NCI-H1417 treated with DMSO at 0.1 percent for 48 hours (cell line): ENCODE measurements at regions not wholly inside any gene's neighbourhood (a gene's known extent, or its start where the extent isn't known, plus 50 kb on each side); places are given as distances from the start of the nearest gene placed in this dataset.
"Not testable (repeated sequence)": the region's sequence is repeated elsewhere in the genome, so short reads cannot be mapped to it uniquely, and the experiment has no call there.

ENCODE experiments used
- DNase-seq: peaks from one replicate; lab custom pipeline; 2025; lab: John Stamatoyannopoulos, UW

DNA sequence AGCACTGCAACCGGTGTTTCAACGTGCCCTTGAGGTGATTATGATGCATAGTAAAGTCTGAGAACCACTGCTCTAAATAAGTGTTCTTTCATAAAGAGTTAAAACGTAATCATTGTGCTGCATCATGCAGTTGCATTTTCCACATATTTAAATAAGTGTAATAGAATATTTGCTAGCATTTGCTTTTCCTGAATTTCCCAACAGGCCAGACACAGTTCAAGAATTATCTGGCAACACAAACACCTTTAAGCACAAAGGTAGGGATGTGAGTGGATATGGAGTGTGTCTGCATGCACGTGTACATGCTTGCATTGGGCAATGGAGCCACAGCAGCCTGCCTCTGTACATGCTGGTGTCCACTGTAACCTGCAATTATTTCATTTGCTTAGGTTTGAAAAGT, 193.6 kb upstream of the PIK3R1 start:
- no peak for DNase-seq

DNA sequence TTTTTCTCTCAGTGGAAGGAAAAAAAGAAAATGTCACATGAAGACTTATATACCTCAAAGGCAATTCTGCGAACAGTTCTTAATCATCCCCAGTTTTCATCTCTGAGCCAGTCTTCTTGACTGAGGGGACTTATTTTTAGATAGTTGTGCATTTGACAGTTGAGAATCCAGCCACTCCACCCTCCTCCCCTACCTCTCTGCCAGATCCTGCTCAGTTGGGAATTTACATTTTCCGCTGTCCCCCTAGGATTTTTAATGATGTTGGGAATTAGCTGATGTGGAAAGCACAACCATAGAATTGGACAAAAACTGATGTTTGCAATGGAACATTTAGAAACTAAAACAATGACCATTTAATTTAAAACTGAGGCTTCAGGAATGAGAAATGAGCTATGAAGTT, 194.3 kb upstream of the PIK3R1 start:
- DNase-seq = no peak

DNA sequence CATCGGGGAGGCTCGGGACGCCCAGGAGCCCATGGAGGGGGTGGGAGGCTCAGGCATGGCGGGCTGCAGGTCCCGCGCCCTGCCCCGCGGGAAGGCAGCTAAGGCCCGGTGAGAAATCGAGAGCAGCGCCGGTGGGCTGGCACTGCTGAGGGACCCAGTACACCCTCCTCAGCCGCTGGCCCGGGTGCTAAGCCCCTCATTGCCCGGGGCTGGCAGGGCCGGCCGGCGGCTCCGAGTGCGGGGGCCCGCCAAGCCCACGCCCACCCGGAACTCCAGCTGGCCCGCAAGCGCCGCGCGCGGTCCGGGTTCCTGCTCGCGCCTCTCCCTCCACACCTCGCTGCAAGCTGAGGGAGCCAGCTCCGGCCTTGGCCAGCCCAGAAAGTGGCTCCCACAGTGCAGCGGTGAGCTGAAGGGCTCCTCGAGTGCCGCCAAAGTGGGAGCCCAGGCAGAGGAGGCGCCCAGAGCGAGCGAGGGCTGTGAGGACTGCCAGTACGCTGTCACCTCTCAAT, 195.0 kb upstream of the PIK3R1 start:
- not testable (repeated sequence) for DNase-seq

DNA sequence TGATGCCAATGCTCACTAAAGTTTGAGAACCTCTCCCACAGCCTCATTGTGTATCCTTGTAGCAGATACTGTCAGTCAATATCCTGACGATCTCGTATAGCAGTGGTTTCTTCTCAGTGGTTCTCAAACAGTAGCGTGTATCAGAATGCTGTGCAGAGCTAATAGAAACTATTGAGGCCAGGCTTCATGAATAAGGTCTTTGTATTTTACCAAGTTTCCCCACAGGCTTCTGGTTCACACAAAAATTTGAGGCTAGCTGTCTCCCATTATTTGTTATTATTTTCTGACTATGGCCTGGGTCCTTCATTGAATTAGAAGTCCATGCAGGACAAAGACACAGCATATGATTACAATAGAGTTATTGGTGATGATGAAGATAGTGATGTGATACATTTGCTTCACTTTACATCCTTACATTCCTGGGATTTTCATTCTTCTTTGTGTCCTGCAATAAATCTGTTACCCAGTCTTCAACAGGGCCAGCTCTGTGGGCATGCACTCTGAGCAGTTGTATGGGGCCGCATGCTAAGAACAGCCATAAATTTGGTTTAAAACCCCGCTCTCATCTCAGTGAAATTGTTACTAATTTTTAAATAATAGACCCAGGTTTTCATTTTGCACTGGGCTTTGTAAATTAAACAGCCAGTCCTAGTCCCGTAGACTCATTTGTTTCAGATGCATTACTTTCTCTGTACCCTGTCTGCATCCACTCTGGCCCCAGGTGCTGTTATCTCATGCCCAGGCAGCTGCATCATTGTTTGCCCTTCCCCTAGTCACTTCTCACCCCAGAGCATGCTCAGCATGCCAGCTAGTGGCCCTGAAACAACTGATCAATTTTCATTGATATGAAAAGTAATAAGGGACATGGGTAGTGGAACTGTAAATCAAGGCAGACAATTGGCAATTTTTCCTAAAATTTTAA, 199.9 kb upstream of the PIK3R1 start:
- no peak for DNase-seq

DNA sequence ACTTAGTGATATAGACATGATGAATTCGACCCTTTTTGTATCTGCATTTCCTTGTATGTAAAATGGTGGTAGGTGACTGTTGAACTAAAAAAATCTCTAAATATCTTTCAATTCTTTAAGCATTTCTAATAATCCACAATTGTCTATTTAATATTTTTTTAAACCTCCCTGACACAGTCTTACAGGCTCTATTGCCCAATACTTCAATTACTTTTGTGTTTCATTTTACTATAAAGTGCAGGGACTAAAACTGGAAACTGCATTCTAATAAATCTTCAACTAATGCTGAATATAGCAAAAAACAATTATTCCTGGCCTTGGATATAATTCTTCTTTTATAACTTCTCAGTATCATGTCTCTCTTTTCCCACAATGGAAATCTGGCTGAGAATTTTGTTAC, 202.7 kb upstream of the PIK3R1 start:
- no peak for DNase-seq

DNA sequence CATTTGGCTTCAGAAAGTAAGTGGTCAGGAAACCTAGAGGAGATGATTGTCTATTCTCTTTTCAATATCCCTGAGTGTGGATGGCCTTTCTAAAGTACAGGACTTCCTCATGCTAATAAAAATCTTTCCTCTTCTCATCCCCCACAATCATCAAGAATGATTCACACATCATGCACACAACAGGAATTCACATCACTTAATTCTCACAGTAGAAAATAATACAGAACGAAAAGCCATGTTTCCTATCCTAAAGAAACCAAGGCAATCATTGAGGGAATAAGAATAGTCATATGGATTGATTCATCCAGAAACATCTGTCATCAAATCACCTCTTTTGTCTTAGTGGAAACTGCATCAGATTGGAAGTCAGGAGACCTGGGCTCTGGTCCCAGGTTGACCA, 203.1 kb upstream of the PIK3R1 start:
- DNase-seq = no peak

DNA sequence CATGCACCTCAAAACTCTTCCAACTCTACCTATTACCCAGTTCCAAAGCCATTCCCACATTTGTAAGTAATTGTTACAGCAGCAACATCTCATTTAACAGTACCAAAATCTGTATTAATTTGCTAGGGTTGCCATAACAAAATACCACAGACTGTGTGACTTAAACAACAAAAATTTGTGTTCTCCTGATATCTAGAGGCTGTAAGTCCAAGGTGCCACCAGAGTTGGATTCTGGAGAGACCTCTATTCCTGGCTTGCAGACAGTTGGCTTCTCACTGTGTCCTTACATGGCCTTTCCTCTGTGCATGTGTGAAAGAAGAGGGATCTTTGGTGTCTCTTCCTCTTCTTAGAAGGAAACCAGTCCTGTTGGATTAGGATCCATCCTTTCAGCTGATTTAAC, 203.8 kb upstream of the PIK3R1 start:
- no peak for DNase-seq

DNA sequence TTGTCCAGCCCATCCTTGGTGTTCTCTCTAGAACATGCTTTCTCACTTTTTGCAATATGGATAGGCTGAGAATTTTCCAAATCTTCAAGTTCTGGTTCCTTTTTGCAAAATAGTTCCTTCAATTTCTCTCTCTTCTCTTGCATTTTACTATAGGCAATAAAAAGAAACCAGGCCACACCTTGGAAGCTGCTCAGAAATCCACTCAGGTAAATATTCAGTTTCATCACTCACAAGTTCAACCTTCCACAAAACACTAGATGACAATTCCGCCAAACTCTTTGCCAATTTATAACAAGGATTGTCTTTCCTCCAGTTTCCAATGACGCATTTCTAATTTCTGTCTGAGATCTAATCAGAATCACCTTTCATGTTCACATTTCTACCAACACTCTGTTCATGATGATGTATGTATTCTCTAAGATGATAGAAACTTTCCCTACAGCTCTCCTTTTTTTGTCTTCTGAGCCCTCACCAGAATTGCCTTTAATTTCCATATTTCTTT, 204.2 kb upstream of the PIK3R1 start:
- no peak for DNase-seq

DNA sequence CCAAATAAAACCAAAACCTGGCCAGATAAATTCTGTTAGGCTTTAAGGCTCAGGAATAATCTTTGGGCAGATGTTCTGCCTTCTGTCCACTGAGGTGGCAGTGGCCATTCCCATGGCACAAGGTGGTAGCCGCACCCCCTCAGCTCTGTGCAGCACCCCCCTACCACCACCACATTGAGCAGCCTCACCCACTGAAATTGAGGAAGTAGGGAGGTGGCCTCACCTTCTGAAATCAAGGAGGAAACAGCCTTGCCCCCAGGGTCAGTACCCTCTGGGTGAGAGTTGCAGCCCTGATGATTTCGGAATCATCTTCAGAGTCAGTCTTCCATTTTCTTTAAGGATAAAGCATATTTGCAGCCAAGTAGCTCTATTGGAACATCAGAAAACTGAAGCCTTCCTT, 204.8 kb upstream of the PIK3R1 start:
- no peak for DNase-seq

DNA sequence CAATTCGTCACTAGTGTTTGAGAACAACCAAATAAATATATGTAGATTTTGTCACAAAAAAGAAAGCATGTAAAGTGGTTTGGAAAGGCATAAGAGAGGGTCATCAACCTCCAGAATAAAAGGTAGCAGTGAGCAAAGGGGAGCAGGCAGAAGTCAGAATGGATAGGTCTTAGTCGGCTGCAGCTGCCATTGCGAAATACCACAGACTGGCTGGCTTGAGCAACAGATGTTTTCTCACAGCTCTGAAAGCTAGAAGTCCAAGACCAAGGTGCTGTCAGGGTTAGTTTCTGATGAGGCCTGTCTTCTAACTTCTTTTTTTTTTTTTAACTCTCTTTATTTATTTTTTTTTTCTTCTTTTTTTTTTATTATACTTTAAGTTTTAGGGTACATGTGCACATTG, 208.1 kb upstream of the PIK3R1 start:
- no peak for DNase-seq

DNA sequence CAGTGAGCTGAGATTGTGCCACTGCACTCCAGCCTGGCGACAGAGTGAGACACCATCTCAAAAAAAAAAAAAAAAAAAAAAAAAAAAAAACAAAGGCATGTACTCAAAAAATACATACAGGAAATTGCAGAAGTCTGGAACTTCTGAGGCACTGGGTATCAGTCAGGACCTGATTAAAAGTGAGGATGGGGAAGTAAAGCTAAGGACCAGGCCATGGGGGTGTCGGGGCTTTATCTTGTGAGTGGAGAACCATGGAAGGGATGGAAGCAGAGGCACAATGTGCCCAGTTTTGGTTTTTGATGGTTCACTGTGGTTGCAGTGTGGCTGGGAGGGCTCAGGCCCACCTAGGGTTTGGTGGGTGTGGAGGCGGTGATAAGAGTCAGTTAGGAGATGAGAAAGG, 212.7 kb upstream of the PIK3R1 start:
- DNase-seq = no peak

DNA sequence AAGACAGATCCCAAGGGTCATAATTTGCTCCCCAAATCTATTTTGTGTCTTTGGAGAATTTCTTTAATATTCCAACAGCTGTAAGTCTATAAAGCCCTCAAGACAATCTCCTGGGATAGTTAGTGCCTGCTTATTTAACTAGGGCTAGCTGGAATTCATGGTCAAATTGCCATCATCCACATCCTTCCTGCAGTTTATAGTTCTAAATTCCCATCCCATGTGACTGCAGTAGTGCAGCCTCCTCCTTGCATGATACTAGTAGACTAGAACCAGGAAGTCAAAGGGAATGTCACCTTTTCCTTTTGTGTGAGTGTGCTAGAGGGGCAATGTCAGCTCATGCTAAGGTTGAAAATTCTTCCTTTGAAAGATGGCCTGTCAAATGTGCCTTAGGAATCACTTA, 214.8 kb upstream of the PIK3R1 start:
- no peak for DNase-seq

DNA sequence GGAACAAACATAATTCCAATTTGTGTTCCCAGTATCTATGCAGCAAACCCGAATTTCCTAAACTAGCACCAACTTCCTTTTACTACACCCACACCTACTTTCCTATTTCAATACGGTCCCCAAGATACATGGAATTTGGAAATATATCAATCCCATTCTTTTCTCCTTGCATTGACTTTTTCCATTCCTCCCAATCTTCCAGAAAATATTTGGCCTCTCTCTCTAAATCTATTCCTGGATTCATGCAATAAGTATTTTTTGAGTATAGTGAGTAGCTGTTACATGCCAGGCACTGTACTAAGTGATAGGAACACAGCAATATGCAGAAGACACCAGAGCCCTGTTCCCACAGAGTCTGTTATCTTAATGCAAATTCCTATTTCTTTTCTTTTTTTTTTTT, 216.2 kb upstream of the PIK3R1 start:
- DNase-seq = no peak

DNA sequence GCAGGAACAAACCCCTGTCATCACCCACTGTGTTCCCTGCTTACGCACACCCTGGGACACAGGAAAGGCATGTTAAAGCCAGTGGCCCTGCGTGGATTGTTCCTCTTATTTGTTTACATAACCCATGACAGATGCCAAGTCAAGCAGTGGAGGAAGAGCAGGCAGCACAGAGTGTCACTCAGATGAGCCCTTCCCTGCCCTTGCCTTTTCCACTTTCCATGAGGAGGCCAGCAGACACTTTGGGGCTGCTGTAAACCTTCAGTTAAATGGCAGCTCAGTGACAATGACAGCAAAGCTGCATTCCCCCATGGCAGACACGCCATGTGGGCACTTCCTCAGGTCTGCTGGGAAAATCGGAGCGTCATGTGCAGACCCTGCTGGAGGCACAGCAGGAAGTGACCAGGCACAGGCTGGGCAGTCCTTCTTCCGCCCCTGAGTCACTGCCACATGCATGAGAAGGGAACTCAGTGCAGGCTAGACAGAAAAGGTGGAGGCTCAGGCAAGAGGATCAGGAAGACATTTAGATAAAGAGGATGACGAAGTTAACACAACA, 216.8 kb upstream of the PIK3R1 start:
- DNase-seq = no peak

DNA sequence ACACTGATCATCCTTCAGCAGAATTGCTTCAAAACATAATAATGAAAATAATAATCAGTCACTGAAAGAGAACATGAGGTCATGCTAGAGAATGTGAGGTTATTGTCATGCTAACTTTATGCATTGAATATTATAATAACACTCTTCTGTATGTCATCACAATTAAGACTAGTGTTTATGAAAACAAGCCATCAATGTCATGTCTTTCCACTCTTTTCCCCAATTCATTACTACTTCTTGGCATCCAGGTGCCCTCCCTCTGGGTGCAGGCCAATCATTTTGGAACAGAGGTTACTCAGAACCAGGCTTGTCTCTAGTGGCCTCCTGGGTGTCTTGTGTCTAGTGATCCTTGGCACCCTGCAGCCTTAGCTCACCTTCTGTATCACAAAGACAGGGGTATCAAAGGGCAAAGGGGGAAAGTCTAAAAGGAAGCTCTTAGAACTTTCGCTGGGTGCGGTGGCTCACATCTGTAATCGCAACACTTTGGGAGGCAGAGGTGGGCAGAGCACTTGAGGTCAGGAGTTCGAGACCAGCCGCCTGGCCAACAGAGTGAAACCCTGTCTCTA, 217.6 kb upstream of the PIK3R1 start:
- no peak for DNase-seq

DNA sequence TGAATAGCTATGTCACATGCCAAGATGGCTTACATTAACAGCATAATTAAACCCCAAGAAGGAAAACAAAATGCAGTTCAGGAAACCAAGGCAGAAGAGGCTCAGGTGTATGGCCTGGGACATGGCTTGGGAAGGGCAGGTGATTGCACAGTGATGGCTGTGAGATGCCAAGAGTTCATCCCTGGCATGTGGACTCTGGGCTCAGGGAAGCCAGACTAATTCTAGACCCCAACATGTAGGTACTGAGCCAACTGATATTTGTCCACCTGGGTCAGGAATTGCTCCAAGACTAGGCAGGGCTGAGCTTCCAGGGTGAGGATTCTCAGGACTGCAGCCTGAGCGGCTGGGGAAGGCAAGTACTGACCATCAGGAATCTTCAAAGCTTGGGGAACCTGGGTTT, 218.4 kb upstream of the PIK3R1 start:
- no peak for DNase-seq

DNA sequence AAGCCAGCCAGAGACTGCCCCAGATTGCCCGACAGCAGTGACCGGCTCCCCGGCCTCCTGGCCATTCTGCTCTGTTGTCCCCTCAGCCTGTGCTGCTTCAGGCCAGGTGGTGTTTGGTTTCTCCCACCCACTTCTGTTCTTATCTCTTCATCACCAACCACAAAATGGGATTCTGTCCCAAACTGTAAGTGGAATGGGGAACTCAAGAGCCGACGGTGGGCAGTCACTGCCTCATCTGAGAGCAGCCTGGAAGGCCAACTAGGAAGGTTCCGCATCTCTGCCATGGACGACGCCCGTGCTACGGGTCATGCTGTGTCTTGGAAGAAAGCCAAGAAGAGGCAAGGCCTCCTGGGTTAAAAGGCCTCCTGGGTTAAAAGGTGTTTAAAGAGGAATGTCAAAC, 219.0 kb upstream of the PIK3R1 start:
- DNase-seq = no peak

DNA sequence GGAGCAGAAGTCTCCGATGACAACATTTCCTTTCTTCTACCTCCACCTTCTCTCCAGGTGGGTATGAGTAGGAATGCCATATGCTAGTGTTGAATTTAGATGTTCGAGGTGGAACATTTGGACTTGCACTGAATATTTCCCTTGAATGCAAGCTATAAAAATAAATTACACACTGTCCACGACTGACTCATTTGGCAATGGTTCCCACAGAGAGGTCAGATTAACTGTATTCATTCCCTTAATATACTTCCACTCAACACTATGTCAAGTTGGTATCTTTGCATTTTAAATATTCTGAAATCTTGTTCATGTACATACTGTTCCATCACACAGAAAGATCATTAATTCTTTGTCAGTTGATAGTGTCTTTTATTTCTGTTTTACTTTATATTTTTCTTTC, 222.6 kb upstream of the PIK3R1 start:
- DNase-seq = no peak

DNA sequence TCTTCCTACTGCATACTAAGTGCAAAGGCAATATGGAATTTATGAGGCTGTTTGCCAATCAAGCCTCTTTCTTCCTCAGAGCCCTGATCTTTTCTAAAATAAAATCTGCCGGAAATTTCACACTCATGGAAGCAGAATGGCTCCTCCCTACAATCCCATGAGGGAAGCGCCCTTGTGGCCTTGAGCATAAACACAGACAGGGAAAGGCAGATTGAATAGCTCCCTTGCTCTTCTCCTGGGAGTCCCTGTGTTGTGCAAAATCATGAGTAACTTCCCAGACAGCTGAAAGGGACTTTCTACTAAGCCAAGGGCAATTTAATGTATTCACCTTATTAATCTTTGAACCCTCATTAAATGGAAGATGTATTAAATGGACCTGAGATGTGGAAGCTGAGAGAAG, 226.1 kb upstream of the PIK3R1 start:
- DNase-seq = no peak

DNA sequence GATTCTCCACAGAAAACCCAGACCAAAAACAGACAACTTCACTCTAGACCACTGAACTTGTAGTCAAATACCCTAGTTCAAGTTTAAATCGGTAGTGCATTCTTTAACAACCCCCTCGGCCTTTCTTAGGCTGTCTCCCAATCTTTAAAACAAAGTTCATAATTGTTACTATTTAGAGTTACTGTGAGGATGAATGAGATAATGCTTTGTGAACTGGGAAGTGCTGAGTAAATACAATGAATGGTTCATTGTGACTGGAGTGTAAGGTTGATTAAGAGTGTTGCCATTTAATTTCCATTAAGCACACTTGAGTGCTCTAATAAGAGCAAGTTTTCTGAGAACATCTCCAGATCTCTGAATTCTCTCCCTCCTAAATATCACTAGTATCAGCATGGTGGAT, 228.8 kb upstream of the PIK3R1 start:
- DNase-seq = no peak

DNA sequence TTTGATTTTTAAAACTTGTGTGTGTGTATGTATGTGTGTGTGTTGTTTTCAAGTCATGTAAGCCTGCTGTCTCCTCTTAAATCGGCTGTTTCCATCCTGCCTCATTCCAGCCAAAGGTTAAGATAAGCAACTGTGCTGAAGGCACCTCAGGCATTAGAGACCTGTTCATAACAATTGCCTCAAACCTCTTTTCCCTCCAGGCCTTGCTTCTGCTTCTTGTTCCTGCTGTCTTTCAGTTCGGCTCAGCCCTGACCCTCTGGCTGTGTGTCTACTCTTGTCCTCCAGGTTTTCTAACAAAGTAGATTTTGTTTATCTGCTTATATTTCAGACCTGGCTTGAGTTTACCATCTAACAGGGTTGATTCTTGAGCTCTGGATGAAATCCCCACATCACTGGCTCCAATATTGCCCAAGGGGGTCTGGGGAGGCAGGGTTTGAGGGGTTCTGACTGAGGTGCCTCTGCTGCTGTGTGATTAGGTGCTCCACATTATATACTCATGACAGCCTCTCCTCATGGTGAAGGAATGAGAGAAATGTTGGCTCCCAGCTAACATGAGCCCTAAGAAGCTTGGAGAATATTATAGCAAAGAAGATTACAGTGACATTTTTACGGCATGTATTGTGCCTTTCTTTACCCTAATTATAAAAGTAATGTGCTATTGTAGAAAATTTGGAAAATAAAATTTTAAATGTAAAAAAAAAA, 229.7 kb upstream of the PIK3R1 start:
- no peak for DNase-seq

DNA sequence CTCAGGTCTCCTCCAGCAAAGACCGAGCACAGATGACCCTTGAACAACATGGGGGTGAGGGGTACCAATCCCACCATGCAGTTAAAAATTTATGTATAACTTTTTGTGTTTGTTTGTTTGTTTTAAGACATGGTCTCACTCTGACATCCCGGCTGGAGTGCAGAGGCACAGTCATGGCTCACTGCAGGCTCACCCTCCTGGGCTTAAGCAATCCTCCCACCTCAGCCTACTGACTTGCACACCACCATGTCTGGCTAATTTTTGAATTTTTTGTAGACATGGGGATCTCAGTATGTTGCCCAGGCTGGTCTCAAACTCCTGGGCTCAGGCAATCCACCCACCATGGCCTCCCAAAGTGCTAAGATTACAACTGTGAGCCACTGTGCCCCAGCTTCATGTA, 231.0 kb upstream of the PIK3R1 start:
- no peak for DNase-seq
